ENCODE measurements at regions not wholly inside any gene's neighbourhood (a gene's known extent, or its start where the extent isn't known, plus 50 kb on each side); places are given as distances from the start of the nearest gene placed in this dataset.
A peak's percentile ranks its signal among the peaks of the same experiment; 100 is the strongest.

GRCh38 chr1:55559842-55560241 is 344.7 kb upstream of the USP24 start:
- H3K27me3 ChIP-seq (ENCODE audit: control insufficient read depth, insufficient read depth, low read length) = no peaks in the 10 kb centered on the region
- ATAC-seq (no peak), DNase-seq (no peak)
- H3K27me3 Mint-ChIP-seq (ENCODE audit: low read depth in 2 of 2) = no peaks in the 10 kb centered on the region
- H3K4me3 Mint-ChIP-seq = no peak overlapping the region
- no peaks in the 10 kb centered on the region for H3K9me3 ChIP-seq (ENCODE audit: control insufficient read depth, insufficient read depth, low read length)
- intact Hi-C loops (cut with micrococcal nuclease) = no loop called here
- no peaks in the 10 kb centered on the region for H3K36me3 ChIP-seq (ENCODE audit: control insufficient read depth, insufficient read depth, low read length)
- H3K9me3 Mint-ChIP-seq = peaks cover 0 to 2% of the 10 kb centered on the region in 2 donors
- H3K27ac Mint-ChIP-seq = no peak overlapping the region
- no peak overlapping the region for H3K27ac ChIP-seq (ENCODE audit: low read length)
- no peak overlapping the region for H3K4me3 ChIP-seq (ENCODE audit: low read length)
- H3K4me1 ChIP-seq (ENCODE audit: control insufficient read depth, insufficient read depth, low read length) = no peaks in the 10 kb centered on the region
- 92% methylated on average over 6 of the region's 6 CpGs for WGBS (ENCODE audit: insufficient coverage)
- no peak for TF ChIP-seq CTCF (IDR thresholded peaks at IDR 0.05)
- H3K4me1 Mint-ChIP-seq = no peaks in the 10 kb centered on the region
- no peaks in the 10 kb centered on the region for H3K36me3 Mint-ChIP-seq

- H3K9me3 ChIP-seq (ENCODE audit: control insufficient read depth, insufficient read depth, low read length) = no peaks in the 10 kb centered on the region
- no peaks in the 10 kb centered on the region for H3K4me1 ChIP-seq (ENCODE audit: control insufficient read depth, insufficient read depth, low read length)
- DNase-seq (no peak), ATAC-seq (no peak)
- no peaks in the 10 kb centered on the region for H3K4me1 Mint-ChIP-seq
- H3K27me3 Mint-ChIP-seq (ENCODE audit: low read depth in 2 of 2) = no peaks in the 10 kb centered on the region
- H3K27me3 ChIP-seq (ENCODE audit: control insufficient read depth, insufficient read depth, low read length) = no peaks in the 10 kb centered on the region
- H3K36me3 Mint-ChIP-seq = no peaks in the 10 kb centered on the region
- H3K9me3 Mint-ChIP-seq = peaks cover 0 to 2% of the 10 kb centered on the region in 2 donors
- H3K36me3 ChIP-seq (ENCODE audit: control insufficient read depth, insufficient read depth, low read length) = no peaks in the 10 kb centered on the region
- no peak overlapping the region for H3K4me3 Mint-ChIP-seq
- TF ChIP-seq CTCF (IDR thresholded peaks at IDR 0.05) = no peak
- no peak overlapping the region for H3K27ac ChIP-seq (ENCODE audit: low read length)
- intact Hi-C loops (cut with micrococcal nuclease) = no loop called here
- 87% methylated on average over 4 of the region's 6 CpGs for WGBS (ENCODE audit: insufficient coverage)
- no peak overlapping the region for H3K27ac Mint-ChIP-seq
- H3K4me3 ChIP-seq (ENCODE audit: low read length) = no peak overlapping the region
These were observed 344.0 kb upstream of the USP24 start for GRCh38 chr1:55559161-55559611.

- Mint-ChIP-seq H3K27me3 (ENCODE audit: low read depth in 2 of 2) (no peaks in the 10 kb centered on the region), H3K36me3 (no peaks in the 10 kb centered on the region), H3K9me3 (peaks cover 0 to 2% of the 10 kb centered on the region in 2 donors), H3K4me3 (no peak overlapping the region), H3K27ac (no peak overlapping the region), H3K4me1 (no peaks in the 10 kb centered on the region)
- 96% methylated on average over 3 of the region's 3 CpGs for WGBS (ENCODE audit: insufficient coverage)
- intact Hi-C loops (cut with micrococcal nuclease) = no loop called here
- H3K4me1 ChIP-seq (ENCODE audit: control insufficient read depth, insufficient read depth, low read length) = no peaks in the 10 kb centered on the region
- no peaks in the 10 kb centered on the region for H3K9me3 ChIP-seq (ENCODE audit: control insufficient read depth, insufficient read depth, low read length)
- H3K27ac ChIP-seq (ENCODE audit: low read length) = no peak overlapping the region
- no peaks in the 10 kb centered on the region for H3K36me3 ChIP-seq (ENCODE audit: control insufficient read depth, insufficient read depth, low read length)
- H3K27me3 ChIP-seq (ENCODE audit: control insufficient read depth, insufficient read depth, low read length) = no peaks in the 10 kb centered on the region
- H3K4me3 ChIP-seq (ENCODE audit: low read length) = no peak overlapping the region
- ATAC-seq = peak in 1 of 3 donors; percentile 14
- TF ChIP-seq CTCF (IDR thresholded peaks at IDR 0.05) = no peak
- DNase-seq = no peak
These were observed 343.4 kb upstream of the USP24 start for GRCh38 chr1:55558515-55558914.

GRCh38 chr1:55555956-55556725 is 341.0 kb upstream of the USP24 start:
- no peaks in the 10 kb centered on the region for H3K9me3 Mint-ChIP-seq
- no peaks in the 10 kb centered on the region for H3K27me3 ChIP-seq (ENCODE audit: control insufficient read depth, insufficient read depth, low read length)
- H3K4me3 ChIP-seq (ENCODE audit: low read length) = no peak overlapping the region
- H3K9me3 ChIP-seq (ENCODE audit: control insufficient read depth, insufficient read depth, low read length) = no peaks in the 10 kb centered on the region
- H3K4me1 ChIP-seq (ENCODE audit: control insufficient read depth, insufficient read depth, low read length) = no peaks in the 10 kb centered on the region
- no peak overlapping the region for H3K4me3 Mint-ChIP-seq
- DNase-seq (no peak), ATAC-seq (no peak)
- H3K4me1 Mint-ChIP-seq = no peaks in the 10 kb centered on the region
- H3K27ac Mint-ChIP-seq = no peak overlapping the region
- H3K36me3 ChIP-seq (ENCODE audit: control insufficient read depth, insufficient read depth, low read length) = no peaks in the 10 kb centered on the region
- no peak for TF ChIP-seq CTCF (IDR thresholded peaks at IDR 0.05)
- no peak overlapping the region for H3K27ac ChIP-seq (ENCODE audit: low read length)
- H3K36me3 Mint-ChIP-seq = no peaks in the 10 kb centered on the region
- WGBS (ENCODE audit: insufficient coverage) = 85% methylated on average over 9 of the region's 10 CpGs
- H3K27me3 Mint-ChIP-seq (ENCODE audit: low read depth in 2 of 2) = no peaks in the 10 kb centered on the region
- intact Hi-C loops (cut with micrococcal nuclease) = no loop called here
